SK-N-SH (cell line): ENCODE measurements at regions not wholly inside any gene's neighbourhood (a gene's known extent, or its start where the extent isn't known, plus 50 kb on each side); places are given as distances from the start of the nearest gene placed in this dataset.

Experiments used
- CTCF ChIA-PET: fragments of 300-600, 350-600 bp; formaldehyde crosslinking; extraction: SDS; loops from one replicate; lab custom pipeline; 2021; lab: Yijun Ruan, JAX
- POLR2A ChIA-PET: fragments of 350-600 bp; sonication (Branson Sonifier 250); formaldehyde crosslinking; extraction: SDS; loops from one replicate; lab custom pipeline; 2020; ENCODE audit warnings: antibody characterized with exemption, inconsistent platforms; lab: Yijun Ruan, JAX
- DNase-seq: peaks from one replicate; pipeline ENCODE4 v3.0.0; 2012
- H2AFZ ChIP-seq: fragments of 200-600 bp; sonication (generic); 2 replicates; pipeline ENCODE4 v1.8.1; 2016; ENCODE audit warnings: antibody characterized with exemption, mild to moderate bottlenecking, low read depth
- H3F3A ChIP-seq: fragments of 200-600 bp; sonication (generic); replicated peaks from 2 replicates; pipeline ENCODE3; 2016; ENCODE audit warnings: antibody characterized with exemption, mild to moderate bottlenecking; ENCODE audit not compliant: insufficient read depth
- H3K27ac ChIP-seq, 2 experiments: fragments of 200-500 bp in 1 of 2; fragments of 200-600 bp in 1 of 2; sonication (Bioruptor generic) in 1 of 2; sonication (generic), shearing (Covaris generic) in 1 of 2; 2 replicates each; pipeline versions ENCODE4 v1.5.1 to v1.6.1; 2014 to 2016; ENCODE audit warnings: low read depth in 2 of 2, inconsistent platforms in 1 of 2, low read length in 1 of 2, mild to moderate bottlenecking in 1 of 2, mixed read lengths in 1 of 2
- H3K27me3 ChIP-seq: fragments of 200-600 bp; sonication (generic), shearing (Covaris generic); 2 replicates; pipeline ENCODE4 v1.6.1; 2016; ENCODE audit warnings: mixed run types; ENCODE audit not compliant: insufficient read depth
- H3K36me3 ChIP-seq, 2 experiments: fragments of 200-500 bp in 1 of 2; fragments of 200-600 bp in 1 of 2; sonication (Bioruptor generic) in 1 of 2; sonication (generic) in 1 of 2; replicated peaks in 1 of 2; 2 replicates each; pipeline versions ENCODE3 to v1.5.1; 2014 to 2016; ENCODE audit warnings: low read length in 1 of 2, mild to moderate bottlenecking in 1 of 2; ENCODE audit not compliant: insufficient read depth in 2 of 2, control insufficient read depth in 1 of 2
- H3K4me1 ChIP-seq, 2 experiments: fragments of 200-500 bp in 1 of 2; fragments of 200-600 bp in 1 of 2; sonication (Bioruptor generic) in 1 of 2; sonication (generic), shearing (Covaris generic) in 1 of 2; 2 replicates each; pipeline versions ENCODE4 v1.5.1 to v1.6.1; 2014 to 2016; ENCODE audit warnings: low read depth in 1 of 2, low read length in 1 of 2, mixed run types in 1 of 2; ENCODE audit not compliant: insufficient read depth in 2 of 2, control insufficient read depth in 1 of 2
- H3K4me2 ChIP-seq: fragments of 200-600 bp; sonication (generic), shearing (Covaris generic); 2 replicates; pipeline ENCODE4 v1.6.1; 2017; ENCODE audit warnings: mixed run types
- H3K4me3 ChIP-seq, 2 experiments: fragments of 200-500 bp in 1 of 2; fragments of 200-600 bp in 1 of 2; sonication (Bioruptor generic) in 1 of 2; sonication (generic), shearing (Covaris generic) in 1 of 2; 2 replicates each; pipeline versions ENCODE4 v1.5.1 to v1.8.1; 2014 to 2016; ENCODE audit warnings: low read depth in 2 of 2, inconsistent platforms in 1 of 2, low read length in 1 of 2, mild to moderate bottlenecking in 1 of 2, mixed read lengths in 1 of 2, moderate library complexity in 1 of 2
- H3K79me2 ChIP-seq: fragments of 200-600 bp; sonication (generic); 2 replicates; pipeline ENCODE4 v1.8.1; 2017; ENCODE audit warnings: mild to moderate bottlenecking; ENCODE audit not compliant: insufficient read depth
- H3K9ac ChIP-seq: fragments of 200-600 bp; sonication (generic); 2 replicates; pipeline ENCODE4 v1.6.1; 2017; ENCODE audit warnings: mixed run types
- H3K9me2 ChIP-seq: fragments of 200-600 bp; sonication (generic); 2 replicates; pipeline ENCODE4 v1.6.1; 2017; ENCODE audit warnings: mixed run types
- H3K9me3 ChIP-seq: fragments of 200-600 bp; sonication (generic); 2 replicates; pipeline ENCODE4 v1.6.1; 2017; ENCODE audit warnings: mixed run types, mild to moderate bottlenecking, moderate library complexity
- H4K20me1 ChIP-seq: fragments of 200-600 bp; sonication (generic); 2 replicates; pipeline ENCODE4 v1.6.1; 2017; ENCODE audit warnings: mild to moderate bottlenecking, mixed run types; ENCODE audit not compliant: insufficient read depth
- CTCF ChIP-seq: fragments of 200-600 bp; sonication (generic); IDR thresholded peaks from 2 replicates; pipeline ENCODE4 v1.6.1; 2017; ENCODE audit warnings: antibody characterized with exemption, mild to moderate bottlenecking, moderate library complexity
- EP300 ChIP-seq, 2 experiments: IDR thresholded peaks; 2 replicates each; pipeline versions ENCODE4 v1.4.0 to v1.6.1; 2012; ENCODE audit warnings: borderline replicate concordance in 1 of 2, low read depth in 1 of 2, low read length in 1 of 2
- FOSL2 ChIP-seq: IDR thresholded peaks from 2 replicates; pipeline ENCODE4 v1.4.0; 2012; ENCODE audit warnings: low read depth, mild to moderate bottlenecking, moderate library complexity, borderline replicate concordance
- FOXJ3 ChIP-seq: sonication (generic); formaldehyde crosslinking; IDR thresholded peaks from 2 replicates; pipeline ENCODE4 v1.5.1; 2020; ENCODE audit warnings: mild to moderate bottlenecking, missing genetic modification reagents
- GABPA ChIP-seq: IDR thresholded peaks from 2 replicates; pipeline ENCODE4 v1.4.0; 2012; ENCODE audit warnings: low read depth, mild to moderate bottlenecking
- JUND ChIP-seq: IDR thresholded peaks from 2 replicates; pipeline ENCODE4 v1.4.0; 2012
- MAX ChIP-seq: IDR thresholded peaks from 2 replicates; pipeline ENCODE4 v1.4.0; 2012; ENCODE audit warnings: low read depth
- MEF2A ChIP-seq: IDR thresholded peaks from 2 replicates; pipeline ENCODE4 v1.4.0; 2012; ENCODE audit warnings: low read depth, borderline replicate concordance
- NFIC ChIP-seq: IDR thresholded peaks from 2 replicates; pipeline ENCODE4 v1.4.0; 2012; ENCODE audit warnings: borderline replicate concordance
- NRF1 ChIP-seq: IDR thresholded peaks from 2 replicates; pipeline ENCODE4 v1.6.1; 2012; ENCODE audit warnings: low read depth, mild to moderate bottlenecking, low read length
- PBX3 ChIP-seq: IDR thresholded peaks from 2 replicates; pipeline ENCODE4; 2012
- RAD21 ChIP-seq: IDR thresholded peaks from 2 replicates; pipeline ENCODE4 v1.6.1; 2012; ENCODE audit warnings: mild to moderate bottlenecking, low read length
- RFX5 ChIP-seq: IDR thresholded peaks from 2 replicates; pipeline ENCODE4 v1.6.1; 2012; ENCODE audit warnings: mild to moderate bottlenecking, improper control_type of control experiment, low read length
- SMC3 ChIP-seq: IDR thresholded peaks from 2 replicates; pipeline ENCODE4 v1.6.1; 2012; ENCODE audit warnings: low read depth, low read length, improper control_type of control experiment
- TAF1 ChIP-seq: IDR thresholded peaks from 2 replicates; pipeline ENCODE4 v1.6.1; 2012; ENCODE audit warnings: low read depth, mild to moderate bottlenecking, low read length, moderate library complexity, borderline replicate concordance
- TCF12 ChIP-seq: IDR thresholded peaks from 2 replicates; pipeline ENCODE4 v1.4.0; 2012
- USF1 ChIP-seq: IDR thresholded peaks from 2 replicates; pipeline ENCODE4 v1.4.0; 2012; ENCODE audit warnings: low read depth, borderline replicate concordance
- USF2 ChIP-seq: fragments of 150-350 bp; IDR thresholded peaks from 2 replicates; pipeline ENCODE4 v1.6.1; 2017; ENCODE audit warnings: antibody characterized with exemption, low read length, low read depth, borderline replicate concordance
- WGBS: methylation state at CpG from one replicate; pipeline ENCODE4 v1.1.6; 2017; ENCODE audit warnings: low lambda C conversion rate; 5-methylcytosine and 5-hydroxymethylcytosine counted together

GRCh38 chr9:87198716-87199115 is 251.4 kb upstream of the GAS1 start:
- Histone ChIP-seq H3K4me3 (no peak overlapping the region), H3K27ac (no peak overlapping the region), H3K4me2 (no peak overlapping the region), H3K36me3 (no peaks in the 10 kb centered on the region), H4K20me1 (no peaks in the 10 kb centered on the region), H3F3A (peaks cover 20% of the 10 kb centered on the region), H3K9me3 (no peaks in the 10 kb centered on the region), H3K4me1 (peaks cover 2 to 17% of the 10 kb centered on the region in 2 experiments; a peak in 3 of 4 replicates), H3K79me2 (no peaks in the 10 kb centered on the region), H3K9me2 (no peaks in the 10 kb centered on the region), H2AFZ (no peak overlapping the region), H3K9ac (no peak overlapping the region), H3K27me3 (no peaks in the 10 kb centered on the region)
- ChIA-PET POLR2A (no interaction called here), CTCF (no interaction called here)
- TF ChIP-seq JUND, result peak; percentile 26; the same call in 1 of the 2 replicates
- TF ChIP-seq USF2, result no peak
- TF ChIP-seq RFX5, result no peak
- TF ChIP-seq SMC3, result no peak
- no peak for TF ChIP-seq FOXJ3 (CRISPR knock-in tag)
- peak; percentile 33; the same call in 1 of the 2 replicates for TF ChIP-seq TCF12
- 0 out of 4 replicates have a peak, but pooled peaks of 1 of the 2 experiments have one; percentile 25 for TF ChIP-seq EP300 (IDR thresholded peaks at IDR 0.05; ENCODE audit: borderline replicate concordance in 1 of 2, low read depth in 1 of 2, low read length in 1 of 2)
- peak; percentile 38; the same call in 1 of the 2 replicates for TF ChIP-seq FOSL2
- TF ChIP-seq GABPA, result no peak
- no peak for DNase-seq
- WGBS, result 60% methylated on average over 3 of the region's 3 CpGs

- Histone ChIP-seq H3K27ac (no peak overlapping the region), H3K9me3 (no peaks in the 10 kb centered on the region), H2AFZ (no peak overlapping the region), H3K9me2 (no peaks in the 10 kb centered on the region), H3K4me3 (no peak overlapping the region), H4K20me1 (no peaks in the 10 kb centered on the region), H3K4me1 (peaks cover 2 to 16% of the 10 kb centered on the region in 2 experiments; a peak in 3 of 4 replicates), H3K27me3 (no peaks in the 10 kb centered on the region), H3K79me2 (no peaks in the 10 kb centered on the region)
- POLR2A ChIA-PET, result no interaction called here
- no peak for TF ChIP-seq NRF1
- TF ChIP-seq, all 33 proteins: peak for 0
- Histone ChIP-seq H3K36me3 (no peaks in the 10 kb centered on the region), H3K9ac (no peak overlapping the region), H3F3A (peaks cover 16% of the 10 kb centered on the region), H3K4me2 (no peak overlapping the region)
- CTCF ChIA-PET, result no interaction called here
- DNase-seq, result no peak
- 80% methylated on average over 5 of the region's 5 CpGs for WGBS
Observed at GRCh38 chr9:87199278-87199677, 252.0 kb upstream of the GAS1 start.

GRCh38 chr9:87199782-87200181 is 252.5 kb upstream of the GAS1 start:
- Histone ChIP-seq H4K20me1 (no peaks in the 10 kb centered on the region), H3K27ac (no peak overlapping the region), H3K9me2 (no peaks in the 10 kb centered on the region), H3K9ac (no peak overlapping the region), H3K36me3 (no peaks in the 10 kb centered on the region), H3K4me1 (peaks cover 2 to 16% of the 10 kb centered on the region in 2 experiments; a peak in 3 of 4 replicates), H2AFZ (no peak overlapping the region), H3K4me2 (no peak overlapping the region), H3K9me3 (no peaks in the 10 kb centered on the region), H3K79me2 (no peaks in the 10 kb centered on the region), H3K27me3 (no peaks in the 10 kb centered on the region), H3K4me3 (no peak overlapping the region), H3F3A (peaks cover 11% of the 10 kb centered on the region)
- no peak for DNase-seq
- ChIA-PET POLR2A (no interaction called here), CTCF (no interaction called here)
- 88% methylated on average over 4 of the region's 4 CpGs for WGBS
- TF ChIP-seq MAX (no peak), NRF1 (no peak), NFIC (no peak), CTCF (no peak), TAF1 (no peak), RAD21 (no peak), USF1 (no peak), MEF2A (no peak), PBX3 (no peak)
